T-cell (primary cell): ENCODE measurements at regions not wholly inside any gene's neighbourhood (a gene's known extent, or its start where the extent isn't known, plus 50 kb on each side); places are given as distances from the start of the nearest gene placed in this dataset.
A peak's percentile ranks its signal among the peaks of the same experiment; 100 is the strongest.

Experiments
- ATAC-seq, 4 experiments: fragments of 200-7000 bp in 3 of 4; fragments of 150-1000 bp in 1 of 4; cut with Tn5 transposase; replicated peaks in 1 of 4; 1 replicate in 3 of 4; 2 replicates in 1 of 4; pipeline ENCODE4 v1.10.0; 2021; ENCODE audit warnings: moderate library complexity in 3 of 4, mild to moderate bottlenecking in 2 of 4, moderate number of reproducible peaks in 1 of 4
- CTCF ChIA-PET, 2 donors: fragments of 300-600 bp; sonication (Branson Sonifier 250); formaldehyde crosslinking; loops; one replicate each; lab custom pipeline; 2022; ENCODE audit warnings: antibody characterized with exemption in 2 of 2; lab: Charles Lee
- POLR2A ChIA-PET, 2 donors: fragments of 300-600 bp; sonication (Branson Sonifier 250); formaldehyde crosslinking; loops; one replicate each; lab custom pipeline; 2022; ENCODE audit warnings: antibody characterized with exemption in 2 of 2; lab: Charles Lee
- DNase-seq, 35 experiments: peaks; one replicate each; pipeline versions ENCODE4 v3.0.0 to v3.0.0-alpha.2; 2013 to 2023
- H3K27ac ChIP-seq: one replicate; pipeline ENCODE4 v1.5.1; 2013; ENCODE audit warnings: low read length
- H3K27me3 ChIP-seq, 2 experiments: replicated peaks in 1 of 2; 1 replicate in 1 of 2; 2 replicates in 1 of 2; pipeline versions ENCODE4 v1.6.1 to v1.7.0; 2013; ENCODE audit warnings: low read length in 1 of 2, mixed read lengths in 1 of 2; ENCODE audit not compliant: control insufficient read depth in 2 of 2, insufficient read depth in 2 of 2; ENCODE audit errors: extremely low read depth in 1 of 2
- H3K36me3 ChIP-seq, 2 donors: 1 replicate in 1 of 2; 2 replicates in 1 of 2; pipeline versions ENCODE4 v1.6.1 to v1.7.0; 2013; ENCODE audit warnings: low read length in 1 of 2; ENCODE audit not compliant: control insufficient read depth in 2 of 2, insufficient read depth in 1 of 2; ENCODE audit errors: extremely low read depth in 1 of 2
- H3K4me1 ChIP-seq, 2 experiments: 1 replicate in 1 of 2; 2 replicates in 1 of 2; pipeline versions ENCODE4 v1.6.1 to v1.7.0; 2013; ENCODE audit warnings: low read length in 2 of 2, mixed read lengths in 1 of 2; ENCODE audit not compliant: insufficient read depth in 2 of 2, control insufficient read depth in 1 of 2; ENCODE audit errors: extremely low read depth in 1 of 2
- H3K4me3 ChIP-seq, 2 donors: 1 replicate in 1 of 2; 2 replicates in 1 of 2; pipeline versions ENCODE4 v1.5.1 to v1.7.0; 2013; ENCODE audit warnings: mild to moderate bottlenecking in 2 of 2, low read length in 1 of 2, moderate library complexity in 1 of 2; ENCODE audit not compliant: control insufficient read depth in 1 of 2; ENCODE audit errors: extremely low read depth in 1 of 2
- H3K9me3 ChIP-seq: 2 replicates; pipeline ENCODE4 v1.7.0; 2013
- H3K27ac Mint-ChIP-seq, 2 donors: one replicate each; pipeline ENCODE4 v1.8.0; 2020 to 2021; ENCODE audit warnings: mild to moderate bottlenecking in 2 of 2, mixed read lengths in 2 of 2
- H3K27me3 Mint-ChIP-seq, 2 donors: one replicate each; pipeline ENCODE4 v1.8.0; 2021 to 2022; ENCODE audit warnings: mixed read lengths in 2 of 2
- H3K36me3 Mint-ChIP-seq: one replicate; pipeline ENCODE4 v1.8.0; 2021; ENCODE audit warnings: mixed read lengths
- H3K4me1 Mint-ChIP-seq, 3 donors: one replicate each; pipeline ENCODE4 v1.8.0; 2020 to 2022; ENCODE audit warnings: mixed read lengths in 3 of 3, mild to moderate bottlenecking in 1 of 3
- H3K4me3 Mint-ChIP-seq, 3 donors: one replicate each; pipeline ENCODE4 v1.8.0; 2020 to 2022; ENCODE audit warnings: mild to moderate bottlenecking in 3 of 3, mixed read lengths in 3 of 3, moderate library complexity in 3 of 3
- H3K9me3 Mint-ChIP-seq, 3 donors: one replicate each; pipeline ENCODE4 v1.8.0; 2020 to 2022; ENCODE audit warnings: mixed read lengths in 3 of 3
- WGBS: methylation state at CpG from one replicate; pipeline ENCODE4 v1.1.5; 2013; ENCODE audit warnings: missing lambda C conversion rate; ENCODE audit not compliant: insufficient coverage; 5-methylcytosine and 5-hydroxymethylcytosine counted together

- Histone ChIP-seq H3K36me3 (no peaks in the 10 kb centered on the region), H3K9me3 (no peaks in the 10 kb centered on the region), H3K27ac (peak overlapping the region; percentile 92), H3K4me1 (peaks cover 37 to 53% of the 10 kb centered on the region in 2 experiments), H3K4me3 (no peak overlapping the region), H3K27me3 (peaks cover 0 to 3% of the 10 kb centered on the region in 2 experiments)
- ATAC-seq (no peak), DNase-seq (peak in 1 of 35 experiments; percentile 35)
- Mint-ChIP-seq H3K4me1 (peaks cover 54 to 63% (median 60%) of the 10 kb centered on the region in 3 donors), H3K4me3 (peak overlapping the region in 2 of 3 donors; percentile 1 to 72), H3K27me3 (no peaks in the 10 kb centered on the region), H3K27ac (peak overlapping the region; percentile 92 to 95), H3K9me3 (no peaks in the 10 kb centered on the region), H3K36me3 (peaks cover 3% of the 10 kb centered on the region)
- POLR2A ChIA-PET = interaction anchor here (0.6 to 0.7 kb wide), 3 partner anchors 14 to 354 kb away, joined by 3 to 6 read pairs (median 4); no protein-coding TSS in a partner anchor
- CTCF ChIA-PET = interaction anchor here (0.6 to 0.7 kb wide), 2 partner anchors 46 to 551 kb away, joined by 3 to 4 read pairs; no protein-coding TSS in a partner anchor
These were observed 163.5 kb downstream of the TOMM20 start for GRCh38 chr1:234965111-234965510.

GRCh38 chr1:234963904-234964702 lies 164.5 kb downstream of the TOMM20 start:
- ChIA-PET CTCF (interaction anchor here in 1 of 2 donors (0.6 kb wide), 1 partner anchor 552 kb away, joined by 3 read pairs; no protein-coding TSS in a partner anchor), POLR2A (interaction anchor here (0.6 kb wide), 2 partner anchors 9 to 353 kb away, joined by 3 to 4 read pairs; no protein-coding TSS in a partner anchor)
- Mint-ChIP-seq H3K4me1 (peaks cover 64 to 66% (median 64%) of the 10 kb centered on the region in 3 donors), H3K27me3 (no peaks in the 10 kb centered on the region), H3K9me3 (no peaks in the 10 kb centered on the region), H3K27ac (peak overlapping the region; percentile 93 to 95), H3K36me3 (peaks cover 3% of the 10 kb centered on the region), H3K4me3 (peak overlapping the region in 2 of 3 donors; percentile 54 to 72)
- Histone ChIP-seq H3K27ac (peak overlapping the region; percentile 92), H3K4me1 (peaks cover 34 to 57% of the 10 kb centered on the region in 2 experiments), H3K36me3 (no peaks in the 10 kb centered on the region), H3K4me3 (peak overlapping the region in 1 of 2 donors; percentile 8), H3K9me3 (no peaks in the 10 kb centered on the region), H3K27me3 (no peaks in the 10 kb centered on the region)
- ATAC-seq = no peak
- DNase-seq = no peak
- WGBS = 68% methylated on average over 7 of the region's 15 CpGs

GRCh38 chr1:234963180-234963903 lies 165.3 kb downstream of the TOMM20 start:
- no peaks in the 10 kb centered on the region for H3K36me3 ChIP-seq
- Mint-ChIP-seq H3K27me3 (no peaks in the 10 kb centered on the region), H3K9me3 (no peaks in the 10 kb centered on the region), H3K36me3 (peaks cover 3% of the 10 kb centered on the region), H3K4me3 (peak overlapping the region; percentile 54 to 72 (median 71)), H3K27ac (peak overlapping the region; percentile 93 to 95), H3K4me1 (peaks cover 65 to 68% (median 68%) of the 10 kb centered on the region in 3 donors)
- no peaks in the 10 kb centered on the region for H3K9me3 ChIP-seq
- DNase-seq (peak; percentile 64 to 94 (median 84)), ATAC-seq (peak; percentile 80 to 92 (median 89))
- H3K27ac ChIP-seq = peak overlapping the region; percentile 92
- ChIA-PET CTCF (interaction anchor here in 1 of 2 donors (1.4 to 1.5 kb wide), 2 partner anchors 15 to 17 kb away, joined by 3 to 4 read pairs; no protein-coding TSS in a partner anchor), POLR2A (interaction anchor here (0.6 to 1.7 kb wide), 7 partner anchors 8 to 363 kb away, joined by 3 to 8 read pairs (median 4); no protein-coding TSS in a partner anchor)
- H3K27me3 ChIP-seq = no peaks in the 10 kb centered on the region
- peak overlapping the region in 1 of 2 donors; percentile 8 for H3K4me3 ChIP-seq
- H3K4me1 ChIP-seq = peaks cover 34 to 60% of the 10 kb centered on the region in 2 experiments
- WGBS = 5% methylated on average over 11 of the region's 15 CpGs

- no peaks in the 10 kb centered on the region for H3K9me3 Mint-ChIP-seq
- ATAC-seq = peak in 2 of 4 experiments; percentile 4 to 25
- H3K27me3 Mint-ChIP-seq = no peaks in the 10 kb centered on the region
- Histone ChIP-seq H3K36me3 (no peaks in the 10 kb centered on the region), H3K4me1 (peaks cover 34 to 60% of the 10 kb centered on the region in 2 experiments), H3K9me3 (no peaks in the 10 kb centered on the region), H3K27ac (peak overlapping the region; percentile 92), H3K27me3 (no peaks in the 10 kb centered on the region), H3K4me3 (no peak overlapping the region)
- peaks cover 66 to 69% (median 68%) of the 10 kb centered on the region in 3 donors for H3K4me1 Mint-ChIP-seq
- peak overlapping the region; percentile 54 to 72 (median 62) for H3K4me3 Mint-ChIP-seq
- peak overlapping the region; percentile 93 to 95 for H3K27ac Mint-ChIP-seq
- ChIA-PET CTCF (interaction anchor here (0.6 to 1.5 kb wide), 3 partner anchors 16 to 120 kb away, joined by 3 to 4 read pairs (median 3); no protein-coding TSS in a partner anchor), POLR2A (interaction anchor here (0.5 to 1.7 kb wide), 10 partner anchors 8 to 362 kb away, joined by 3 to 8 read pairs (median 4); partner anchors contain the start of gene IRF2BP2 (in 1 of the 2))
- WGBS = 19% methylated on average over 3 of the region's 9 CpGs
- peaks cover 3% of the 10 kb centered on the region for H3K36me3 Mint-ChIP-seq
- DNase-seq = peak in 1 of 35 experiments; percentile 59
These were observed 166.2 kb downstream of the TOMM20 start for GRCh38 chr1:234962340-234962989.

- Histone ChIP-seq H3K27me3 (no peaks in the 10 kb centered on the region), H3K4me3 (no peak overlapping the region), H3K4me1 (peaks cover 34 to 60% of the 10 kb centered on the region in 2 experiments), H3K9me3 (no peaks in the 10 kb centered on the region), H3K36me3 (no peaks in the 10 kb centered on the region), H3K27ac (peak overlapping the region; percentile 92)
- peak in 1 of 35 experiments; percentile 50 for DNase-seq
- no peak for ATAC-seq
- H3K9me3 Mint-ChIP-seq = no peaks in the 10 kb centered on the region
- peaks cover 3% of the 10 kb centered on the region for H3K36me3 Mint-ChIP-seq
- peak overlapping the region; percentile 93 to 95 for H3K27ac Mint-ChIP-seq
- H3K4me3 Mint-ChIP-seq = peak overlapping the region in 2 of 3 donors; percentile 62 to 72
- 88% methylated on average over 6 of the region's 9 CpGs for WGBS
- POLR2A ChIA-PET = interaction anchor here (0.5 to 1.7 kb wide), 6 partner anchors 17 to 351 kb away, joined by 3 to 8 read pairs (median 4); partner anchors contain the start of gene IRF2BP2 (in 1 of the 2)
- CTCF ChIA-PET = interaction anchor here in 1 of 2 donors (1.4 to 1.5 kb wide), 2 partner anchors 17 to 19 kb away, joined by 3 to 4 read pairs; no protein-coding TSS in a partner anchor
- H3K27me3 Mint-ChIP-seq = no peaks in the 10 kb centered on the region
- H3K4me1 Mint-ChIP-seq = peaks cover 72 to 74% (median 73%) of the 10 kb centered on the region in 3 donors
These were observed 166.9 kb downstream of the TOMM20 start for GRCh38 chr1:234961456-234962339.
